Kidney epithelial cell (primary cell): ENCODE measurements at regions not wholly inside any gene's neighbourhood (a gene's known extent, or its start where the extent isn't known, plus 50 kb on each side); places are given as distances from the start of the nearest gene placed in this dataset.

ENCODE experiments used
- DNase-seq: peaks from one replicate; pipeline ENCODE4 v3.0.0-alpha.2; 2010; ENCODE audit warnings: low read depth
- H3K27me3 ChIP-seq: 2 replicates; pipeline ENCODE4 v1.6.0; 2011; ENCODE audit warnings: low read length; ENCODE audit not compliant: control insufficient read depth, insufficient read depth
- H3K36me3 ChIP-seq: 2 replicates; pipeline ENCODE4 v1.5.1; 2011; ENCODE audit warnings: low read length; ENCODE audit not compliant: control insufficient read depth, insufficient read depth
- H3K4me3 ChIP-seq: 2 replicates; pipeline ENCODE4 v1.5.1; 2011; ENCODE audit warnings: low read depth, mild to moderate bottlenecking, control low read depth, low read length
- CTCF ChIP-seq: IDR thresholded peaks from 2 replicates; pipeline ENCODE4 v1.5.1; 2011; ENCODE audit warnings: mild to moderate bottlenecking, moderate library complexity, low read length, control low read depth, inconsistent platforms; ENCODE audit not compliant: insufficient read depth, poor library complexity, severe bottlenecking

- no peak for DNase-seq
- H3K36me3 ChIP-seq, result no peaks in the 10 kb centered on the region
- H3K4me3 ChIP-seq, result no peak overlapping the region
- no peak for TF ChIP-seq CTCF
- H3K27me3 ChIP-seq, result no peaks in the 10 kb centered on the region
Observed at GRCh38 chr4:45199736-45200135, 473.4 kb upstream of the GNPDA2 start.

DNA sequence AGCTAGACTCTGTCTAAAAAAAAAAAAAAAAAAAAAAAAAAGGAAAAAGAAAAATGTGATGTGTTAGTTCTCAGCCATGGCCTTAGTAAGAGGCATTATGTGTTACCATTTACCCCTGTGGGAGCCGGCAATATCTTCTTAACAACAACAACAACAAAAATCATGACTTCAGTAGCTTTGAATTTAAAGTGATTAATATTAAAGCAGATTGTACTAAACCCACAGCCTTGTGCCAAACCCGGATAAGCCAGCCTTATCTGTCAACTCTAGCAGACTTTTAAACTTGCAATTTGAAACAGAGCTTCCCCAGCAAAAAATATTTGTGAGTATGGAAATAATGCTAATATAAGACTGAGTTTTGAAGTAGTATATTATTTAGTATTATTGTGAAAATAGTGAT lies 462.1 kb upstream of the GNPDA2 start:
- DNase-seq, result no peak

GRCh38 chr4:45186249-45186648 lies 459.9 kb upstream of the GNPDA2 start:
- Histone ChIP-seq H3K27me3 (no peaks in the 10 kb centered on the region), H3K36me3 (no peaks in the 10 kb centered on the region), H3K4me3 (no peak overlapping the region)
- TF ChIP-seq CTCF, result no peak
- no peak for DNase-seq

More for the DNA sequence above, 462.1 kb upstream of the GNPDA2 start:
- Histone ChIP-seq H3K36me3 (no peaks in the 10 kb centered on the region), H3K4me3 (no peak overlapping the region), H3K27me3 (no peaks in the 10 kb centered on the region)
- TF ChIP-seq CTCF, result no peak

DNA sequence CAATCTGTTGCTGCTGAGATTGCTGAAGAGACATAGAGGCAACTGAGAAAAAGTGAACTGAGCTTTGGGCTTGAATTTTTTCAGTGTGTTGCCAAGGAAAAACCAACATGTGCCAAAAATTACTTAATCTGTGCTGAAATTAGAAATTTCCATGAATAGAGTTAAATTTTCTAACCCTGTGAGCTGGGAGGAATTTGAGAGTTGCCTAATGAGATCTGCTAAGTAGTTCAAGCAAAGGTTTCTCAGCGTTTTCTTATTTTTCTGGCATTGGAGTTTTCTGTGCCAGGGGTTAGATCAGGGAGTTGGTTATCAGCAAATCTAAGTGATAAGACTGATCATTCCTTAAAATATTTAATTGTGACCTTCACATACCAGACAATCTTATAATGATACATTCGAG lies 457.5 kb upstream of the GNPDA2 start:
- Histone ChIP-seq H3K27me3 (no peaks in the 10 kb centered on the region), H3K4me3 (no peak overlapping the region), H3K36me3 (no peaks in the 10 kb centered on the region)
- DNase-seq, result no peak
- TF ChIP-seq CTCF, result no peak

- DNase-seq, result no peak
- Histone ChIP-seq H3K4me3 (no peak overlapping the region), H3K27me3 (no peaks in the 10 kb centered on the region), H3K36me3 (no peaks in the 10 kb centered on the region)
- no peak for TF ChIP-seq CTCF
Observed at GRCh38 chr4:45172636-45173035, 446.3 kb upstream of the GNPDA2 start.

DNA sequence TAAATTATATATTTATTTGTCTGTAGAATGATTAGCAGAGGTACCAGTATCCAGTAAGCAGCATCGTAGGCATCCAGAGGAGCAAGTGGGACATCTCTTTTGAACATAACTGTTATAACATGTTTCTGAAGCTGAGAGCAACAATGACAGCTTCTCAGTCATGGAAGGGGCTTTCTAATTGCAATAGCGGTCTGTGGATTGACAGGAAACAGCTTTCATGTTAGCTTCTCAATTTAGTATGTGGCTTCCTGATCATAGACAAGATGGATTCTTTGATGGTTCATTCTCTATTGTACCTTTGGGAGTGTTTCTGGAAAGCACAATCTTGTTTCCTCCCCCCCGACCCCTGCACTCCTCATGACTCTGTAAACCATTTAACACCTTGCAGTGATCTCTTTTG lies 434.6 kb upstream of the GNPDA2 start:
- no peak for DNase-seq
- Histone ChIP-seq H3K36me3 (no peaks in the 10 kb centered on the region), H3K4me3 (no peak overlapping the region), H3K27me3 (no peaks in the 10 kb centered on the region)
- no peak for TF ChIP-seq CTCF
